ENCODE measurements at regions not wholly inside any gene's neighbourhood (a gene's known extent, or its start where the extent isn't known, plus 50 kb on each side); places are given as distances from the start of the nearest gene placed in this dataset.

DNA sequence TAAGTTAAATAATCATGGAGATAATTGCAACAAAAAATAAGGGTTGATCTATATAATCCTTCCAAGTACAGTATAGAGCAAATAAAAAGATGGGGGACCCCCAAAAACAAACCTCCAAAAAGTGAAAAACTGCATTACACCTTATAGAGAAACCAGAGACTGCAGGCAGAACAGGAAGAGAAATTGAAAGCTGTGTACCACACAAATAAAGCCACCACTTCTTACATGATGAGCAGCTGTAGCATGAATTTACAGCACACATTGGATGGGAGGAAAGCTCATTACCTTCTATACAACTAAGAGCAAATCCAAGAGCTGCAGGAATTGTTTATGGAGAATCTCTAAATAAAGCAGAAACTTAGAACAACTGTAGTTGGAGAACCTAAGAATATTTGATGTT, 152.4 kb upstream of the PDE5A start:
- Histone ChIP-seq H3K9me3 (ENCODE audit: control insufficient read depth, insufficient read depth, low read length) (peaks cover 6% of the 10 kb centered on the region), H3K9ac (ENCODE audit: low read depth, low read length) (no peak overlapping the region), H3K36me3 (ENCODE audit: control insufficient read depth, insufficient read depth, low read length) (no peaks in the 10 kb centered on the region), H3K4me3 (ENCODE audit: low read depth, low read length) (no peak overlapping the region), H3K4me1 (ENCODE audit: control insufficient read depth, insufficient read depth, low read length) (no peaks in the 10 kb centered on the region), H3K27me3 (ENCODE audit: control insufficient read depth, insufficient read depth, low read length) (no peaks in the 10 kb centered on the region)

DNA sequence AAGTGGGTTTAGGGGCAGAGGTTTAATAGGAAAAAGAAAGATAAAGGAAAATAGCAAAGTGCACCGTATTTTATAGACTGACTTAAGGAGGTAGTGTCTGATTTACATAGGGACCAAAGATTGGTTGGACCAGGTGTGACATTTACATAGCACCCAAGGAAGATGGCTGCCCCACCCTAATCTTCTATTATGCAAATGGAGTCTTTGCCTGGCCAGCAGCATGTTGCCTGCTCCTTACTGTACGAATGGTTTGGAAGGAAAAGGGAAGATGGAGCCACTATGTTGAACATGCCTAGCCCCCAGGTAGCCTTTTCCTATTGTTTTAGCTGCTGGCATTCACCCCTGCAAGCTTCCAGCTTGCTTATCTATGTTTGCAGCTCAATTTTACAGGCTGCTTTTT, 146.2 kb upstream of the PDE5A start:
- no peaks in the 10 kb centered on the region for H3K36me3 ChIP-seq (ENCODE audit: control insufficient read depth, insufficient read depth, low read length)
- H3K9ac ChIP-seq (ENCODE audit: low read depth, low read length), result no peak overlapping the region
- H3K4me1 ChIP-seq (ENCODE audit: control insufficient read depth, insufficient read depth, low read length), result peaks cover 11% of the 10 kb centered on the region
- no peaks in the 10 kb centered on the region for H3K27me3 ChIP-seq (ENCODE audit: control insufficient read depth, insufficient read depth, low read length)
- no peak overlapping the region for H3K4me3 ChIP-seq (ENCODE audit: low read depth, low read length)
- H3K9me3 ChIP-seq (ENCODE audit: control insufficient read depth, insufficient read depth, low read length), result no peaks in the 10 kb centered on the region

DNA sequence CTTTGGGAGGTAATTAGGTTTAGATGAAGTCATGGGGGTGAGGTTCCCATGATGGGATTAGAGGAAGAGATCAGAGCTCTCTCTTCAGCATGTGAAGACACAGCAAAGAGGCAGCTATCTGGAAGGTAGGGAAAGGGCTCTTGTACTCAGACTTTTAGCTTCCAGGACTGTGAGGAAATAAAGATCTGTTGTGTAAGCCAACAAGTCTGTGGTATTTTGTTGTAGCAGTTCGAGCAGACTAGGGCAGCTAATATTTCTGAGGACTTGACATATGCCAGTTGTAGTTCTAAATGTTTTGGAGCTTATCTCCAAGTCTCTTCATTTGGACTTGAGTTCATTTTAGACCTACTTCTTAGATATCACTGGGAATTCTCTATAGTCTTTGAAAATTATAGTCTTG, 137.3 kb upstream of the PDE5A start:
- Histone ChIP-seq H3K9ac (ENCODE audit: low read depth, low read length) (no peak overlapping the region), H3K27me3 (ENCODE audit: control insufficient read depth, insufficient read depth, low read length) (no peaks in the 10 kb centered on the region), H3K4me3 (ENCODE audit: low read depth, low read length) (no peak overlapping the region), H3K36me3 (ENCODE audit: control insufficient read depth, insufficient read depth, low read length) (no peaks in the 10 kb centered on the region), H3K9me3 (ENCODE audit: control insufficient read depth, insufficient read depth, low read length) (no peaks in the 10 kb centered on the region), H3K4me1 (ENCODE audit: control insufficient read depth, insufficient read depth, low read length) (no peaks in the 10 kb centered on the region)

- H3K27me3 ChIP-seq (ENCODE audit: control insufficient read depth, insufficient read depth, low read length), result no peaks in the 10 kb centered on the region
- no peak overlapping the region for H3K4me3 ChIP-seq (ENCODE audit: low read depth, low read length)
- H3K9ac ChIP-seq (ENCODE audit: low read depth, low read length), result no peak overlapping the region
- no peaks in the 10 kb centered on the region for H3K4me1 ChIP-seq (ENCODE audit: control insufficient read depth, insufficient read depth, low read length)
- no peaks in the 10 kb centered on the region for H3K9me3 ChIP-seq (ENCODE audit: control insufficient read depth, insufficient read depth, low read length)
- no peaks in the 10 kb centered on the region for H3K36me3 ChIP-seq (ENCODE audit: control insufficient read depth, insufficient read depth, low read length)
Observed at GRCh38 chr4:119765469-119765868, 136.9 kb upstream of the PDE5A start.

GRCh38 chr4:119763386-119763785, 134.8 kb upstream of the PDE5A start:
- Histone ChIP-seq H3K36me3 (ENCODE audit: control insufficient read depth, insufficient read depth, low read length) (no peaks in the 10 kb centered on the region), H3K9ac (ENCODE audit: low read depth, low read length) (no peak overlapping the region), H3K9me3 (ENCODE audit: control insufficient read depth, insufficient read depth, low read length) (no peaks in the 10 kb centered on the region), H3K4me3 (ENCODE audit: low read depth, low read length) (no peak overlapping the region), H3K27me3 (ENCODE audit: control insufficient read depth, insufficient read depth, low read length) (no peaks in the 10 kb centered on the region), H3K4me1 (ENCODE audit: control insufficient read depth, insufficient read depth, low read length) (no peaks in the 10 kb centered on the region)

DNA sequence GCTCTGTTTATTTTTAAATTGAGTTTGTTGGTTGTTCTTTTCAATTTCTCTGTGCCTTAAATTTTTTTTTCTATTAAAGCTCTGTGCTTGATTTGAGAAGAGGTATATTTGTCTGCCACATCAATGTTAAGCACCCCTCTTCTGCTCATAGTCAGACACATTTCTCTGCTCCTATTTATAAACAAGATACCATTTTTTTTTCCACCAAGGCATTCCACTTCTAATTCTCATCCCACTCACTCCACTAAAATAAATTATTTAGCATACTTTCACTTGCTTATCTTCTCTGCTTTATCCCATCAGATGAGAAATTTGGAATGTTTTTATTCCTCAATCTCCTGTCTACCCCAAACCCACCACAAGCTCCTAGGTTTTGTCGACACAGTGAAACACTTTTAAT, 127.0 kb upstream of the PDE5A start:
- Histone ChIP-seq H3K9ac (ENCODE audit: low read depth, low read length) (no peak overlapping the region), H3K4me1 (ENCODE audit: control insufficient read depth, insufficient read depth, low read length) (no peaks in the 10 kb centered on the region), H3K9me3 (ENCODE audit: control insufficient read depth, insufficient read depth, low read length) (no peaks in the 10 kb centered on the region), H3K36me3 (ENCODE audit: control insufficient read depth, insufficient read depth, low read length) (no peaks in the 10 kb centered on the region), H3K27me3 (ENCODE audit: control insufficient read depth, insufficient read depth, low read length) (no peaks in the 10 kb centered on the region), H3K4me3 (ENCODE audit: low read depth, low read length) (no peak overlapping the region)

- H3K9ac ChIP-seq (ENCODE audit: low read depth, low read length), result no peak overlapping the region
- no peaks in the 10 kb centered on the region for H3K9me3 ChIP-seq (ENCODE audit: control insufficient read depth, insufficient read depth, low read length)
- no peaks in the 10 kb centered on the region for H3K27me3 ChIP-seq (ENCODE audit: control insufficient read depth, insufficient read depth, low read length)
- no peaks in the 10 kb centered on the region for H3K36me3 ChIP-seq (ENCODE audit: control insufficient read depth, insufficient read depth, low read length)
- H3K4me1 ChIP-seq (ENCODE audit: control insufficient read depth, insufficient read depth, low read length), result no peaks in the 10 kb centered on the region
- H3K4me3 ChIP-seq (ENCODE audit: low read depth, low read length), result no peak overlapping the region
Observed at GRCh38 chr4:119752936-119753335, 124.3 kb upstream of the PDE5A start.

GRCh38 chr4:119750771-119751170, 122.2 kb upstream of the PDE5A start:
- Histone ChIP-seq H3K27me3 (ENCODE audit: control insufficient read depth, insufficient read depth, low read length) (no peaks in the 10 kb centered on the region), H3K36me3 (ENCODE audit: control insufficient read depth, insufficient read depth, low read length) (no peaks in the 10 kb centered on the region), H3K4me3 (ENCODE audit: low read depth, low read length) (no peak overlapping the region)

DNA sequence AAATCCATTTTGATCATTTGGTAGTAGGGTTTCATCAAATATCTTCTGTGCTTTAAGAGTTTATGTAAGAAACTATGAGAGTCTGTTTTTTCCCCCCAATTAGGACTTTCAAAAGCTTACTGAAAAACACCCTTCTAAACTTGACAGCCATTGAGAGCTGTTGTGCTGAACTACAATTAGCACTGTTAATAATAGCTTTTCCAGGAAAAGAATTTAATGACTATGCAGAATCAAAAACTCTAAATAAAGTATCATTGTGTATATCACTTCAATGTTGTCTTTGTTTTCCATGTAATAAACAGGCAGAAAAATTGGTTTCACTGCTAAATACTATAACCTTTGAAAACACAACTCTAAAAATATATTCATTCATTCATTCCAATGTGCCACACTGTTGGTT, 121.4 kb upstream of the PDE5A start:
- H3K27me3 ChIP-seq (ENCODE audit: control insufficient read depth, insufficient read depth, low read length), result no peaks in the 10 kb centered on the region
- no peaks in the 10 kb centered on the region for H3K4me1 ChIP-seq (ENCODE audit: control insufficient read depth, insufficient read depth, low read length)
- no peaks in the 10 kb centered on the region for H3K36me3 ChIP-seq (ENCODE audit: control insufficient read depth, insufficient read depth, low read length)
- H3K9ac ChIP-seq (ENCODE audit: low read depth, low read length), result no peak overlapping the region
- no peaks in the 10 kb centered on the region for H3K9me3 ChIP-seq (ENCODE audit: control insufficient read depth, insufficient read depth, low read length)
- no peak overlapping the region for H3K4me3 ChIP-seq (ENCODE audit: low read depth, low read length)

More at GRCh38 chr4:119750771-119751170, 122.2 kb upstream of the PDE5A start:
- Histone ChIP-seq H3K9me3 (ENCODE audit: control insufficient read depth, insufficient read depth, low read length) (no peaks in the 10 kb centered on the region), H3K4me1 (ENCODE audit: control insufficient read depth, insufficient read depth, low read length) (no peaks in the 10 kb centered on the region), H3K9ac (ENCODE audit: low read depth, low read length) (no peak overlapping the region)

DNA sequence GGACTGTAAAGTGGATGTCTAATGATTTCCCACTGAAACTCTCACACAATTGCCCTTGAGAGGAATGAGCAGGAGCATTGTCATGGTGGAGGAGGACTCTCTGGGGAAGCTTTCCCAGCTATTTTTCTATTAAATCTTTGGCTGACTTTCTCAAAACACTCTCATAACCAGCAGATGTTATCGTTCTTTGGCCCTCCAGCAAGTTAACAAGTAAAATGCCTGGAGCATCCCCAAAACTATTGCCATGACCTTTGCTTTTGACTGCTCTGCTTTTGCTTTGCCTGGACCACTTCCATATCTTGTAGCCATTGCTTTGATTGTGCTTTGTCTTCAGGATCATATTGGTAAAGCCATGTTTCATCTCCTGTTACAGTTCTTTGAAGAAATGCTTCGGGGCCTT, 120.2 kb upstream of the PDE5A start:
- no peaks in the 10 kb centered on the region for H3K36me3 ChIP-seq (ENCODE audit: control insufficient read depth, insufficient read depth, low read length)
- H3K9ac ChIP-seq (ENCODE audit: low read depth, low read length), result no peak overlapping the region
- no peaks in the 10 kb centered on the region for H3K27me3 ChIP-seq (ENCODE audit: control insufficient read depth, insufficient read depth, low read length)

DNA sequence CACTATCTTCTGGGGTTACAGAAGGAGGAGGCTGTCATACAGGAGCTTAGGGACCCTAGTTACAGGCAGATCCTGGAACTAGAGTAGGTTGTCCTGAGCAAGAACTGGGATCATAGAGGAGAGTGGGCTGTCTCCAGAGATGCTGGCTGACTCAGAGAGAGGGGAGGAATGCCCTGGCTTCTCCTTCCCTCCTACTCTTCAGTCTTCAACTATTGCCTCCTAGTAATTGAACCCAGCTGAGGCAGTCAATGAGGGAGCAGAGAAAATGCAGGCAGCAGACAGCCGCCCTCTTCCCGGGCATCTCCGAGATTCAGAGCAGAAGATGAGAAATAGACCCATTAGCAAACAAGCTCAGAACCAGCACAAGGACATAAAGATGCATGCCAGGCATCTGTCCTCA, 118.3 kb upstream of the PDE5A start:
- H3K9me3 ChIP-seq (ENCODE audit: control insufficient read depth, insufficient read depth, low read length), result no peaks in the 10 kb centered on the region
- H3K4me3 ChIP-seq (ENCODE audit: low read depth, low read length), result no peak overlapping the region
- H3K27me3 ChIP-seq (ENCODE audit: control insufficient read depth, insufficient read depth, low read length), result no peaks in the 10 kb centered on the region
- no peak overlapping the region for H3K9ac ChIP-seq (ENCODE audit: low read depth, low read length)
- no peaks in the 10 kb centered on the region for H3K4me1 ChIP-seq (ENCODE audit: control insufficient read depth, insufficient read depth, low read length)
- no peaks in the 10 kb centered on the region for H3K36me3 ChIP-seq (ENCODE audit: control insufficient read depth, insufficient read depth, low read length)

More for the DNA sequence above, 120.2 kb upstream of the PDE5A start:
- Histone ChIP-seq H3K4me1 (ENCODE audit: control insufficient read depth, insufficient read depth, low read length) (no peaks in the 10 kb centered on the region), H3K4me3 (ENCODE audit: low read depth, low read length) (no peak overlapping the region), H3K9me3 (ENCODE audit: control insufficient read depth, insufficient read depth, low read length) (no peaks in the 10 kb centered on the region)

- Histone ChIP-seq H3K9ac (ENCODE audit: low read depth, low read length) (no peak overlapping the region), H3K27me3 (ENCODE audit: control insufficient read depth, insufficient read depth, low read length) (no peaks in the 10 kb centered on the region), H3K9me3 (ENCODE audit: control insufficient read depth, insufficient read depth, low read length) (no peaks in the 10 kb centered on the region), H3K4me1 (ENCODE audit: control insufficient read depth, insufficient read depth, low read length) (no peaks in the 10 kb centered on the region), H3K36me3 (ENCODE audit: control insufficient read depth, insufficient read depth, low read length) (no peaks in the 10 kb centered on the region), H3K4me3 (ENCODE audit: low read depth, low read length) (no peak overlapping the region)
Observed at GRCh38 chr4:119745351-119745750, 116.7 kb upstream of the PDE5A start.

DNA sequence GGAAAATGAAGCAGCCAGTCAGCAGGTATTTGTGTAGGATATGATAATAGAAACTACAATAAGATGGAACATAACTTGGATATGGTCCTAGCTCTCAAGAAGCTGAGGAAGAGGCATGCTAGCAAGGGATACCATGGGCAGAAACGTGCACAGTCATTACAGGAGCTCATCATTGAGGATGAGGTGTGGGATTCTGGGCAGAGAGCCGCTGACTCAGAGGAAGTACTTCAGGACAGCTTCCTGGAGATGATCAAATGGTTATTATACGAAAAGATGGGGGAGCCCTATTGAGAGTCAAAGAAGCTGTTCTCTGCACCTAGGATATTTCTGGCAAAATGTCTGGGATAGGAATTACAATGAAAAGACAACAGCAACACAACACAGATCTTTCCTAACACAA, 116.0 kb upstream of the PDE5A start:
- H3K4me3 ChIP-seq (ENCODE audit: low read depth, low read length), result no peak overlapping the region
- H3K36me3 ChIP-seq (ENCODE audit: control insufficient read depth, insufficient read depth, low read length), result no peaks in the 10 kb centered on the region
- no peaks in the 10 kb centered on the region for H3K4me1 ChIP-seq (ENCODE audit: control insufficient read depth, insufficient read depth, low read length)
- no peak overlapping the region for H3K9ac ChIP-seq (ENCODE audit: low read depth, low read length)
- no peaks in the 10 kb centered on the region for H3K27me3 ChIP-seq (ENCODE audit: control insufficient read depth, insufficient read depth, low read length)
- no peaks in the 10 kb centered on the region for H3K9me3 ChIP-seq (ENCODE audit: control insufficient read depth, insufficient read depth, low read length)

Data from iPS-15b (cell line).